H1 (cell line): ENCODE measurements at regions not wholly inside any gene's neighbourhood (a gene's known extent, or its start where the extent isn't known, plus 50 kb on each side); places are given as distances from the start of the nearest gene placed in this dataset.

ENCODE experiments used
- CTCF ChIA-PET: fragments of 300-600 bp; sonication (Branson Sonifier 250); formaldehyde crosslinking; loops from one replicate; lab custom pipeline; 2021; ENCODE audit not compliant: partially characterized antibody; lab: Charles Lee
- POLR2A ChIA-PET: fragments of 300-600 bp; sonication (Branson Sonifier 250); formaldehyde crosslinking; loops from one replicate; lab custom pipeline; 2021; ENCODE audit warnings: inconsistent platforms; ENCODE audit not compliant: partially characterized antibody; lab: Charles Lee
- DNase-seq, 2 experiments: peaks; one replicate each; pipeline versions ENCODE4 v3.0.0 to v3.0.0-alpha.2; 2010 to 2022; ENCODE audit warnings: low spot score in 2 of 2, low read depth in 1 of 2, mixed read lengths in 1 of 2
- FAIRE-seq: peaks from 2 replicates; lab custom pipeline; 2011; peaks lifted over from hg19 to GRCh38; lab: Jason Lieb, UNC
- H2AFZ ChIP-seq: 2 replicates; pipeline ENCODE4 v1.8.1; 2012; ENCODE audit warnings: low read length, inconsistent platforms
- H2AK5ac ChIP-seq: 2 replicates; pipeline ENCODE4 v1.6.1; 2013; ENCODE audit warnings: low read depth, low read length
- H2BK120ac ChIP-seq: replicated peaks from 2 replicates; pipeline ENCODE3; 2013; ENCODE audit warnings: low read depth, low read length, inconsistent platforms
- H2BK12ac ChIP-seq: 2 replicates; pipeline ENCODE4 v1.6.1; 2013; ENCODE audit warnings: low read depth, low read length
- H2BK15ac ChIP-seq: 2 replicates; pipeline ENCODE4 v1.6.1; 2013; ENCODE audit warnings: low read length
- H2BK20ac ChIP-seq: 2 replicates; pipeline ENCODE4 v1.6.1; 2013; ENCODE audit warnings: low read length
- H2BK5ac ChIP-seq: 2 replicates; pipeline ENCODE4 v1.6.1; 2013; ENCODE audit warnings: low read depth, low read length
- H3K14ac ChIP-seq: 2 replicates; pipeline ENCODE4 v1.6.1; 2013; ENCODE audit warnings: inconsistent platforms; ENCODE audit not compliant: insufficient read length
- H3K18ac ChIP-seq: 2 replicates; pipeline ENCODE4 v1.6.1; 2013; ENCODE audit warnings: low read length; ENCODE audit errors: extremely low read depth
- H3K23ac ChIP-seq: 2 replicates; pipeline ENCODE4 v1.6.1; 2013; ENCODE audit warnings: inconsistent platforms; ENCODE audit not compliant: insufficient read length
- H3K23me2 ChIP-seq: 2 replicates; pipeline ENCODE4 v1.6.1; 2013; ENCODE audit warnings: low read depth, low read length
- H3K27ac ChIP-seq: 2 replicates; pipeline ENCODE4 v1.6.1; 2011; ENCODE audit warnings: low read depth, low read length, inconsistent platforms
- H3K27me3 ChIP-seq, 4 experiments: replicated peaks in 1 of 4; 1 replicate in 1 of 4; 2 replicates in 3 of 4; pipeline versions ENCODE4 v1.6.1 to v1.8.1; 2011 to 2013; ENCODE audit warnings: low read length in 3 of 4, mild to moderate bottlenecking in 3 of 4, inconsistent platforms in 2 of 4, mixed read lengths in 2 of 4, moderate library complexity in 1 of 4; ENCODE audit not compliant: control insufficient read depth in 3 of 4, insufficient read depth in 3 of 4; ENCODE audit errors: extremely low read depth in 1 of 4
- H3K36me3 ChIP-seq, 4 experiments: 2 replicates each; pipeline versions ENCODE4 v1.6.1 to v1.8.1; 2011 to 2013; ENCODE audit warnings: mild to moderate bottlenecking in 4 of 4, low read length in 3 of 4, moderate library complexity in 2 of 4, control low read depth in 1 of 4, inconsistent platforms in 1 of 4; ENCODE audit not compliant: insufficient read depth in 4 of 4, control insufficient read depth in 2 of 4
- H3K4ac ChIP-seq: replicated peaks from 2 replicates; pipeline ENCODE3; 2013; ENCODE audit warnings: low read length, low read depth, mixed read lengths, inconsistent platforms; ENCODE audit not compliant: insufficient read length
- H3K4me1 ChIP-seq, 4 experiments: replicated peaks in 1 of 4; 1 replicate in 1 of 4; 2 replicates in 3 of 4; pipeline versions ENCODE4 v1.6.1 to v1.8.1; 2011 to 2013; ENCODE audit warnings: low read length in 3 of 4, inconsistent platforms in 2 of 4, mixed read lengths in 1 of 4; ENCODE audit not compliant: insufficient read depth in 4 of 4, control insufficient read depth in 3 of 4
- H3K4me2 ChIP-seq, 2 experiments: 2 replicates each; pipeline versions ENCODE4 v1.6.1 to v1.8.1; 2011 to 2013; ENCODE audit warnings: low read depth in 2 of 2, low read length in 2 of 2, control low read depth in 1 of 2, inconsistent platforms in 1 of 2, mild to moderate bottlenecking in 1 of 2; ENCODE audit not compliant: insufficient read depth in 1 of 2
- H3K4me3 ChIP-seq, 4 experiments: fragments of 200-600, 300-600 bp in 1 of 4; sonication (generic), shearing (Covaris generic), sonication (Bioruptor Twin) in 1 of 4; 2 replicates each; pipeline versions ENCODE4 v1.5.1 to v1.8.1; 2011 to 2016; ENCODE audit warnings: low read length in 4 of 4, low read depth in 3 of 4, control low read depth in 2 of 4, inconsistent platforms in 2 of 4, mild to moderate bottlenecking in 2 of 4, mixed read lengths in 1 of 4, moderate library complexity in 1 of 4; ENCODE audit not compliant: insufficient read depth in 2 of 4; ENCODE audit errors: extremely low read depth in 1 of 4
- H3K56ac ChIP-seq: replicated peaks from 2 replicates; pipeline ENCODE3; 2013; ENCODE audit warnings: low read depth, mild to moderate bottlenecking, mixed read lengths, low read length, inconsistent platforms; ENCODE audit not compliant: insufficient read length
- H3K79me1 ChIP-seq: 2 replicates; pipeline ENCODE4 v1.6.1; 2013; ENCODE audit warnings: low read depth, low read length, control low read depth
- H3K79me2 ChIP-seq, 2 experiments: 2 replicates each; pipeline versions ENCODE4 v1.6.1 to v1.8.1; 2012 to 2013; ENCODE audit warnings: low read length in 2 of 2, mild to moderate bottlenecking in 2 of 2, inconsistent platforms in 1 of 2; ENCODE audit not compliant: insufficient read depth in 2 of 2, control insufficient read depth in 1 of 2
- H3K9ac ChIP-seq, 4 experiments: replicated peaks in 1 of 4; 1 replicate in 1 of 4; 2 replicates in 3 of 4; pipeline versions ENCODE4 v1.6.1 to v1.8.1; 2011 to 2013; ENCODE audit warnings: low read depth in 3 of 4, low read length in 3 of 4, control low read depth in 2 of 4, mild to moderate bottlenecking in 2 of 4, moderate library complexity in 2 of 4, inconsistent platforms in 1 of 4; ENCODE audit errors: extremely low read depth in 1 of 4
- H3K9me3 ChIP-seq, 2 experiments: 2 replicates each; pipeline versions ENCODE4 v1.6.1 to v1.8.1; 2012 to 2013; ENCODE audit warnings: mild to moderate bottlenecking in 2 of 2, moderate library complexity in 2 of 2, control low read depth in 1 of 2, inconsistent platforms in 1 of 2, low read depth in 1 of 2, low read length in 1 of 2, mixed read lengths in 1 of 2; ENCODE audit not compliant: insufficient read depth in 2 of 2
- H4K20me1 ChIP-seq, 2 experiments: replicated peaks in 1 of 2; 2 replicates each; pipeline versions ENCODE3 to v1.8.1; 2011 to 2013; ENCODE audit warnings: inconsistent platforms in 2 of 2, low read length in 2 of 2, mild to moderate bottlenecking in 1 of 2; ENCODE audit not compliant: insufficient read depth in 2 of 2, control insufficient read depth in 1 of 2
- H4K5ac ChIP-seq: 2 replicates; pipeline ENCODE4 v1.6.1; 2013; ENCODE audit warnings: low read length, low read depth, mixed read lengths, inconsistent platforms; ENCODE audit not compliant: insufficient read length
- H4K8ac ChIP-seq: 2 replicates; pipeline ENCODE4 v1.8.0; 2013; ENCODE audit warnings: mild to moderate bottlenecking, moderate library complexity, low read length, inconsistent platforms; ENCODE audit not compliant: insufficient read depth; ENCODE audit errors: extremely low read depth
- H4K91ac ChIP-seq: replicated peaks from 2 replicates; pipeline ENCODE3; 2013; ENCODE audit warnings: low read length, mixed read lengths, inconsistent platforms; ENCODE audit not compliant: insufficient read length
- POU5F1 ChIP-seq: IDR thresholded peaks from 2 replicates; pipeline ENCODE4 v1.6.1; 2011; ENCODE audit warnings: low read depth, mild to moderate bottlenecking, low read length, moderate library complexity
- WGBS, 2 experiments: shearing (Covaris generic) in 1 of 2; methylation state at CpG; one replicate each; pipeline versions ENCODE4 v1.1.6 to v1.1.7; 2013 to 2015; ENCODE audit warnings: low lambda C conversion rate in 2 of 2, mixed read lengths in 2 of 2, inconsistent platforms in 1 of 2, low coverage in 1 of 2, missing lambda C conversion rate in 1 of 2; ENCODE audit not compliant: insufficient replicate concordance in 2 of 2, insufficient coverage in 1 of 2, insufficient read length in 1 of 2; ENCODE audit errors: extremely low coverage in 1 of 2, missing lambda C conversion rate in 1 of 2; 5-methylcytosine and 5-hydroxymethylcytosine counted together
- TF ChIP-seq, protein P1 (sequence below): IDR thresholded peaks from 2 replicates; pipeline ENCODE4 v1.6.1; 2012; ENCODE audit warnings: low read length, inconsistent platforms

DNA sequence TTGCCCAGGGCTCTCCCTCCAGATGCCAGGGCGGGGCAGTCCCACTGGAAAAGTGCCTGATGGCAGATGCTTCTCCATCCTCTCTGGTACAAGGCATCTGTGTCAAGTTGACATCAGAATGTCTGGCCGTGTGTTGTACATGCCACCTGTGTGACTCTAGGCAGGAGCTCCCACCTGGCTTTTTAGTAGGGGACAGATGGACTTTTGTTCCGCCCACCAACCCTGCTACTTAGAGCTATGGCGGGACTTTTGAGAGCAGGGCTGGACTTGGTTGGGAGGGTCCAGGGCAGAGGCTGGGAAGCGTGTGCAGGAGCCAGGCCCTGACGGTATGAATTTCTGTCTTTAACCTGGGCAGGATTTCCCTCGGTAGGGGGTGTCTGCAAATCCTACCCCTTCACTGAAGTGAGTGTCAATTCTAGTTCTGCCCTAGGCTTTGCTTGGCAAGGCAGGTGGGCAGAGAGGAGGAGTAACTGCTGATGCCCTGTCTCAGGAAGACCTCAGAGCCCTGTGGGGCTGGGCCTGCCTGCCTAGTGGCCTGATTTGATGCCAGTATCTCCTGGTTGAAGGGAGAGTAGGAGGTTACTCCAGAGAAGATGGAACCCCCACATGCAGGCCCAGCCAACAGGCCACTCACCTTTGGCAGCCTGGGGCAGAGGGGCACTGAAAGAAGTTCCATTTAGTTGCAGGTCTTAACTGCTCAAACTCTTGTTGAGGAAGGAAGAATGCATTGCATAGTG lies 99.1 kb downstream of the PJA1 start:
- H2BK120ac ChIP-seq: no peak overlapping the region
- no peak overlapping the region for H3K4me2 ChIP-seq
- no peaks in the 10 kb centered on the region for H3K79me1 ChIP-seq
- no peak overlapping the region for H3K14ac ChIP-seq
- H3K27ac ChIP-seq: no peak overlapping the region
- no peak overlapping the region for H2BK5ac ChIP-seq
- no peak overlapping the region for H2AK5ac ChIP-seq
- H3K56ac ChIP-seq: no peak overlapping the region
- H4K5ac ChIP-seq: no peak overlapping the region
- no peaks in the 10 kb centered on the region for H3K79me2 ChIP-seq
- H3K9ac ChIP-seq: no peak overlapping the region
- no peaks in the 10 kb centered on the region for H4K20me1 ChIP-seq
- no peak overlapping the region for H4K91ac ChIP-seq
- H3K27me3 ChIP-seq: no peaks in the 10 kb centered on the region
- H3K23me2 ChIP-seq: no peaks in the 10 kb centered on the region
- peaks cover 0 to 2% (median 0%) of the 10 kb centered on the region in 4 experiments; a peak in 1 of 7 replicates for H3K4me1 ChIP-seq
- no peak overlapping the region for H3K23ac ChIP-seq
- CTCF ChIA-PET: interaction anchor here (1.3 to 2.3 kb wide), 4 partner anchors 35 to 238 kb away, joined by 3 to 12 read pairs (median 3); partner anchors contain the start of gene EFNB1
- no peak for TF ChIP-seq POU5F1
- TF ChIP-seq, protein P1, sequence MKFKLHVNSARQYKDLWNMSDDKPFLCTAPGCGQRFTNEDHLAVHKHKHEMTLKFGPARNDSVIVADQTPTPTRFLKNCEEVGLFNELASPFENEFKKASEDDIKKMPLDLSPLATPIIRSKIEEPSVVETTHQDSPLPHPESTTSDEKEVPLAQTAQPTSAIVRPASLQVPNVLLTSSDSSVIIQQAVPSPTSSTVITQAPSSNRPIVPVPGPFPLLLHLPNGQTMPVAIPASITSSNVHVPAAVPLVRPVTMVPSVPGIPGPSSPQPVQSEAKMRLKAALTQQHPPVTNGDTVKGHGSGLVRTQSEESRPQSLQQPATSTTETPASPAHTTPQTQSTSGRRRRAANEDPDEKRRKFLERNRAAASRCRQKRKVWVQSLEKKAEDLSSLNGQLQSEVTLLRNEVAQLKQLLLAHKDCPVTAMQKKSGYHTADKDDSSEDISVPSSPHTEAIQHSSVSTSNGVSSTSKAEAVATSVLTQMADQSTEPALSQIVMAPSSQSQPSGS: no peak
- TF ChIP-seq, all 59 proteins: peak for 0
- H3K4ac ChIP-seq: no peak overlapping the region
- 83% methylated on average over 6 of the region's 7 CpGs; no CpG with 5 or more reads in 1 of the 2 experiments for WGBS, 2 experiments
- H3K4me3 ChIP-seq: no peak overlapping the region
- no peak for FAIRE-seq
- no peaks in the 10 kb centered on the region for H3K36me3 ChIP-seq
- peak in 1 of 2 experiments; percentile 16 for DNase-seq
- no peaks in the 10 kb centered on the region for H3K9me3 ChIP-seq
- no peak overlapping the region for H2BK20ac ChIP-seq
- no peak overlapping the region for H2BK15ac ChIP-seq
- POLR2A ChIA-PET: no interaction called here
- no peak overlapping the region for H2BK12ac ChIP-seq
- H2AFZ ChIP-seq: no peak overlapping the region
- no peak overlapping the region for H3K18ac ChIP-seq
- no peak overlapping the region for H4K8ac ChIP-seq
